Activated naive CD8-positive, alpha-beta T cell treated with anti-CD3 and anti-CD28 coated beads, Interleukin-2, amount 50 U/mL, for 24 hours (primary cell): ENCODE measurements at regions not wholly inside any gene's neighbourhood (a gene's known extent, or its start where the extent isn't known, plus 50 kb on each side); places are given as distances from the start of the nearest gene placed in this dataset.
"Not testable (repeated sequence)": the region's sequence is repeated elsewhere in the genome, so short reads cannot be mapped to it uniquely, and the experiment has no call there.

Experiments
- ATAC-seq: fragments of 150-1000 bp; cut with Tn5 transposase; one replicate; pipeline ENCODE4 v1.10.0; 2021
- DNase-seq: peaks from one replicate; pipeline ENCODE4 v3.0.0; 2021
- H3K27ac Mint-ChIP-seq: one replicate; pipeline ENCODE4 v1.8.0; 2021; ENCODE audit warnings: mild to moderate bottlenecking, mixed read lengths
- H3K27me3 Mint-ChIP-seq: one replicate; pipeline ENCODE4 v1.8.0; 2021; ENCODE audit warnings: mixed read lengths
- H3K36me3 Mint-ChIP-seq: one replicate; pipeline ENCODE4 v1.8.0; 2021; ENCODE audit warnings: low read depth, mixed read lengths
- H3K4me1 Mint-ChIP-seq: one replicate; pipeline ENCODE4 v1.8.0; 2021; ENCODE audit warnings: mixed read lengths
- H3K4me3 Mint-ChIP-seq: one replicate; pipeline ENCODE4 v1.8.0; 2021; ENCODE audit warnings: mild to moderate bottlenecking, moderate library complexity, mixed read lengths
- H3K9me3 Mint-ChIP-seq: one replicate; pipeline ENCODE4 v1.8.0; 2021; ENCODE audit warnings: mixed read lengths

DNA sequence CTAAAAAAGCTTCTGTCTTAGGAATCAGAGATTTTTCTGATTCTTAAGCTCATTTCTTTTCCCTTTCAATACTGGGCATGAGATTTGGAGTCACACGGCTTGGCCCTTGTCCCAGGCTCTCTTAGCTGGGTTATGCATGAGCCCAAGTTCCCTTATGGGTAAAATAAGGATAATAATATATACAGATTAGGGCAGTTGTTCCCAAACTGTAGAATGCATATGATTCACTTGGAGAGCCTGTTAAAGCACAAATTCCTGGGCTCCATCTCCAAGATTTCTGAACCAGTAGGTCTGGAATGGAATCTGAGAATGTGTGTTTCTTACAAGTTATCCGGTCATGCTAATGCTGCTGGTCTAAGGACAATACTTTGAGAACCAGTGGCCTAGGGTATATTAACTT, 154.0 kb downstream of the REEP3 start:
- no peak overlapping the region for H3K27ac Mint-ChIP-seq
- H3K27me3 Mint-ChIP-seq, result no peaks in the 10 kb centered on the region
- peaks cover 2% of the 10 kb centered on the region for H3K4me1 Mint-ChIP-seq
- H3K36me3 Mint-ChIP-seq, result no peaks in the 10 kb centered on the region
- DNase-seq, result no peak
- ATAC-seq, result no peak
- H3K9me3 Mint-ChIP-seq, result no peaks in the 10 kb centered on the region
- H3K4me3 Mint-ChIP-seq, result no peak overlapping the region

GRCh38 chr10:63677001-63677400, 155.8 kb downstream of the REEP3 start:
- no peak for DNase-seq
- no peak for ATAC-seq
- Mint-ChIP-seq H3K36me3 (no peaks in the 10 kb centered on the region), H3K9me3 (no peaks in the 10 kb centered on the region), H3K4me1 (no peaks in the 10 kb centered on the region), H3K27ac (no peak overlapping the region), H3K4me3 (no peak overlapping the region), H3K27me3 (no peaks in the 10 kb centered on the region)

- not testable (repeated sequence) for H3K4me1 Mint-ChIP-seq, H3K4me3 Mint-ChIP-seq, H3K9me3 Mint-ChIP-seq, DNase-seq, ATAC-seq, H3K27me3 Mint-ChIP-seq, H3K27ac Mint-ChIP-seq, H3K36me3 Mint-ChIP-seq
Measured at GRCh38 chr10:63680545-63680944, 159.3 kb downstream of the REEP3 start.

DNA sequence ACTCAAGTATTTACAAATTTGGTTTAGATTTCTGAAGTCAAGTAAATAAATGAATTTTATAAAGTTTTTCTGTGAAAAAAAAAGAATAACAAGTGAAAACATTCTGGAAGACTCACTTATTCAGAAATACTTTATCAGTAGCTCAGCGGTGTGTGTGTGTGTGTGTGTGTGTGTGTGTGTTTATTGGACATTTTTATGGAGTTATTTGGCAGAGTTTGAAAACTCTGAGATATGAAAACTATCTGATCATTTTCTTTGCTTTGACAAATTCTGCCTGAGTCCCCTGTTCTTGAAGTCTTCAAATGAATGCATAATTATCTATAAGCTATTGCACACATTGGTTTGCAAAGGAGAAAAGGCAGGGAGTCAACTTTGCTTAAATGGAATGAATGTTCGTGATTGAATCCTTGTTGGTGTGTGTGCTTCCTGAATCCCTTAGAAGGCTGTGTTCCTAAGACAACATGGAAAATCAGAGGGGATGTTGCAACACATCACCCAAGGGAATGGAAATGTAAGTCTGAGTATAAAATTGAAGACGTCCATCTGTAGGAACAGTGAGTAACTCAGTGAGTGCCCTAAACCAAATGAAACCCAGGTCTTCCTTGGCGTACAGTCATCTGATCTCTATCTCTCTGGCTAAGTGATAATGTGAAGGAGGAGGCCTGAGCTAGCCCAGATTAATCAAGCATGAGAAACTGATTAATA, 160.9 kb downstream of the REEP3 start:
- H3K27me3 Mint-ChIP-seq, result peaks cover 6% of the 10 kb centered on the region
- H3K4me1 Mint-ChIP-seq, result peaks cover 4% of the 10 kb centered on the region
- H3K9me3 Mint-ChIP-seq, result no peaks in the 10 kb centered on the region
- peak; percentile 59 for ATAC-seq
- no peaks in the 10 kb centered on the region for H3K36me3 Mint-ChIP-seq
- H3K4me3 Mint-ChIP-seq, result no peak overlapping the region
- no peak overlapping the region for H3K27ac Mint-ChIP-seq
- no peak for DNase-seq

DNA sequence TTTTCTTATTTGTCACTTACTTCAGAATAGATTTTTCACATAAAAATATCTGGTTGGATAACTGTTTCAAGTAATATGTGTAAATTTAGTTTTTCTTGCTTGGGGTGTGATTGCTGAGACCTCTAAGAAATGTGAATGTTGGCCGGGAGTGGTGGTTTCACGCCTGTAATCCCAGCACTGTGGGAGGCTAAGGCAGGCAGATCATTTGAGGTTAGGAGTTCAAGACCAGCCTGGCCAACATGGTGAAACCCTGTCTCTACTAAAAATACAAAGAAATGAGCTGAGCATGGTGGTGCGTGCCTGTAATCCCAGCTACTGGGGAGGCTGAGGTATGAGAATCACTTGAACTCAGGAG, 161.5 kb downstream of the REEP3 start:
- H3K27ac Mint-ChIP-seq, DNase-seq, H3K4me1 Mint-ChIP-seq, H3K9me3 Mint-ChIP-seq, H3K27me3 Mint-ChIP-seq, H3K4me3 Mint-ChIP-seq, ATAC-seq, H3K36me3 Mint-ChIP-seq: not testable (repeated sequence)

DNA sequence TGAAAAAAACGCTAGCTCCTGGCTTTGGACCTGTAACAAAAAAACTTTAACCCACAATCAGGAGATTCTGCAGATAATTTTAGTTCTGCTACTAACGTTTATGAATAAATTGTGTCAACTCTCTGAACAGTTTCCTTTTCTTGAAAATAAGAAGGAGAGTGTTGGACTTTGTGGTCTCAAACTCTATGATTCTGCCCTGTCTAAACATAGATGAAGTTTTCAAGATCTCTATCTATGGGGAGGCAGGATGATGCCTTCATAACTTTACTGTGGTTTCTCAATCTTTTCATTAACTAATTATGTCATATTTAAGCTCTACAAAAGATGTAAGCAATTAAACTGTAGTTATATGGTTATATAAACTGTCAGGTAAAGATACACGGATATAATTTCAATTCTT, 162.0 kb downstream of the REEP3 start:
- no peaks in the 10 kb centered on the region for H3K36me3 Mint-ChIP-seq
- peaks cover 4% of the 10 kb centered on the region for H3K4me1 Mint-ChIP-seq
- no peaks in the 10 kb centered on the region for H3K9me3 Mint-ChIP-seq
- no peak for DNase-seq
- no peak overlapping the region for H3K27ac Mint-ChIP-seq
- no peak for ATAC-seq
- no peak overlapping the region for H3K4me3 Mint-ChIP-seq
- peaks cover 6% of the 10 kb centered on the region for H3K27me3 Mint-ChIP-seq

GRCh38 chr10:63683686-63684085, 162.5 kb downstream of the REEP3 start:
- Mint-ChIP-seq H3K27me3 (peaks cover 6% of the 10 kb centered on the region), H3K27ac (no peak overlapping the region), H3K4me3 (no peak overlapping the region)

GRCh38 chr10:63684257-63684936, 163.2 kb downstream of the REEP3 start:
- Mint-ChIP-seq H3K4me3 (no peak overlapping the region), H3K27ac (no peak overlapping the region), H3K9me3 (no peaks in the 10 kb centered on the region), H3K4me1 (peaks cover 4% of the 10 kb centered on the region), H3K36me3 (no peaks in the 10 kb centered on the region), H3K27me3 (peaks cover 8% of the 10 kb centered on the region)
- DNase-seq (no peak), ATAC-seq (no peak)

More at GRCh38 chr10:63683686-63684085, 162.5 kb downstream of the REEP3 start:
- Mint-ChIP-seq H3K4me1 (peaks cover 4% of the 10 kb centered on the region), H3K36me3 (no peaks in the 10 kb centered on the region), H3K9me3 (no peaks in the 10 kb centered on the region)
- no peak for ATAC-seq
- DNase-seq, result no peak

GRCh38 chr10:63689768-63690167, 168.6 kb downstream of the REEP3 start:
- ATAC-seq, result no peak
- Mint-ChIP-seq H3K9me3 (no peaks in the 10 kb centered on the region), H3K4me1 (no peaks in the 10 kb centered on the region), H3K36me3 (no peaks in the 10 kb centered on the region), H3K27ac (no peak overlapping the region), H3K4me3 (no peak overlapping the region), H3K27me3 (peaks cover 9% of the 10 kb centered on the region)
- no peak for DNase-seq

- Mint-ChIP-seq H3K27ac (no peak overlapping the region), H3K9me3 (no peaks in the 10 kb centered on the region), H3K4me3 (no peak overlapping the region), H3K36me3 (no peaks in the 10 kb centered on the region), H3K27me3 (peaks cover 3% of the 10 kb centered on the region), H3K4me1 (no peaks in the 10 kb centered on the region)
- DNase-seq (no peak), ATAC-seq (no peak)
Measured at GRCh38 chr10:63692220-63692896, 171.2 kb downstream of the REEP3 start.

- H3K27me3 Mint-ChIP-seq, H3K36me3 Mint-ChIP-seq, DNase-seq, H3K4me1 Mint-ChIP-seq, H3K9me3 Mint-ChIP-seq, ATAC-seq, H3K4me3 Mint-ChIP-seq, H3K27ac Mint-ChIP-seq: not testable (repeated sequence)
Measured at GRCh38 chr10:63693021-63693420, 171.8 kb downstream of the REEP3 start.

GRCh38 chr10:63696205-63696604, 175.0 kb downstream of the REEP3 start:
- DNase-seq, result no peak
- ATAC-seq, result no peak
- Mint-ChIP-seq H3K27ac (no peak overlapping the region), H3K36me3 (no peaks in the 10 kb centered on the region), H3K27me3 (no peaks in the 10 kb centered on the region), H3K9me3 (no peaks in the 10 kb centered on the region), H3K4me3 (no peak overlapping the region), H3K4me1 (peaks cover 29% of the 10 kb centered on the region)

- Mint-ChIP-seq H3K27me3 (no peaks in the 10 kb centered on the region), H3K4me3 (no peak overlapping the region), H3K9me3 (no peaks in the 10 kb centered on the region), H3K36me3 (no peaks in the 10 kb centered on the region), H3K4me1 (peaks cover 33% of the 10 kb centered on the region), H3K27ac (no peak overlapping the region)
- DNase-seq (no peak), ATAC-seq (no peak)
Measured at GRCh38 chr10:63697956-63698786, 177.0 kb downstream of the REEP3 start.

DNA sequence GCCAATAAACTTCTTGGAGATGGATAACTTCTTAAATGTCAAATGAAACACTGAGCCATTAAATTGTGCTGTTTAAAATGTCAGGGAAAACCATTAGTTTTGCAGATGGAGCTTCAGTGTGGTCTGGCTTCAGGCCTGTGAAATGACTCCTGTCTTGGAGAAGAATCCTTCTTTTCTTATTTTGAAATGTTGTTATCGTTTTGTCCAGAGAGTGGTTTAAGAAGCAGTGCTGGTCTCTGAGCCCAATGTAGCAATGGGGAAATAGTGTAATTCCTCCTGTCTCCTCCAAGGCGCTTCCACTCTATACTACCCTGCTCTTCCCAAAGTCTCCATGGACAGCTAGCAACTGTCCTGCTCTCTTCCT, 177.6 kb downstream of the REEP3 start:
- H3K27ac Mint-ChIP-seq, result no peak overlapping the region
- H3K9me3 Mint-ChIP-seq, result no peaks in the 10 kb centered on the region
- no peaks in the 10 kb centered on the region for H3K36me3 Mint-ChIP-seq
- no peak for ATAC-seq
- H3K4me3 Mint-ChIP-seq, result no peak overlapping the region
- peaks cover 38% of the 10 kb centered on the region for H3K4me1 Mint-ChIP-seq
- no peak for DNase-seq
- no peaks in the 10 kb centered on the region for H3K27me3 Mint-ChIP-seq
